ENCODE measurements at regions not wholly inside any gene's neighbourhood (a gene's known extent, or its start where the extent isn't known, plus 50 kb on each side); places are given as distances from the start of the nearest gene placed in this dataset.

DNA sequence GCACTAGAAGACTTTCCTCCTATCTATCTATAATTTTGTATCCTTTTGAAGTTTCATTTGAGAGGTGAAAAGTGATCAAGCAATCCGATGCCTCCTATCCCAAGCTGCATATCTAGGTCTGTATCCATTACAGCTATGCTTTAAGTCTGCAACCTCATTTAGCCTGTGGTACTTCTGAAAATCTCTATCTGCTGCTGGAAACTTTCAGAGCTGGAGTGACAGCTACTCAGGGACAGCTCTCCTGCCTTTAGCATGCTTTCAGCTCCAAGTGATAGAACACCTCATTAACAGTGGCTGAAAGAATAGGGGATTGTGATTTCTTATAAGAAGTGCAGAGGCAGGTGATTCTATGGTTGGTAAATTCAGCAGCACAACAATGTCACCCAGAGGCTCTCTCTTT lies 1153.5 kb downstream of the AACS start:
- no peak for TF ChIP-seq RAD21 (IDR thresholded peaks at IDR 0.05; ENCODE audit: low read depth)
- TF ChIP-seq EGR1 (IDR thresholded peaks at IDR 0.05), result no peak
- no peak for TF ChIP-seq EP300 (IDR thresholded peaks at IDR 0.05; ENCODE audit: borderline replicate concordance)
- TF ChIP-seq, protein P1, sequence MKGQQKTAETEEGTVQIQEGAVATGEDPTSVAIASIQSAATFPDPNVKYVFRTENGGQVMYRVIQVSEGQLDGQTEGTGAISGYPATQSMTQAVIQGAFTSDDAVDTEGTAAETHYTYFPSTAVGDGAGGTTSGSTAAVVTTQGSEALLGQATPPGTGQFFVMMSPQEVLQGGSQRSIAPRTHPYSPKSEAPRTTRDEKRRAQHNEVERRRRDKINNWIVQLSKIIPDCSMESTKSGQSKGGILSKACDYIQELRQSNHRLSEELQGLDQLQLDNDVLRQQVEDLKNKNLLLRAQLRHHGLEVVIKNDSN (IDR thresholded peaks at IDR 0.05), result no peak
- TF ChIP-seq CEBPB (IDR thresholded peaks at IDR 0.05), result no peak
- no peak for TF ChIP-seq ZBTB7A (IDR thresholded peaks at IDR 0.05; ENCODE audit: low read depth)
- no peak for TF ChIP-seq REST (IDR thresholded peaks at IDR 0.05; ENCODE audit: low read depth)
